HUES64 (cell line): ENCODE measurements at regions not wholly inside any gene's neighbourhood (a gene's known extent, or its start where the extent isn't known, plus 50 kb on each side); places are given as distances from the start of the nearest gene placed in this dataset.
"Not testable (repeated sequence)": the region's sequence is repeated elsewhere in the genome, so short reads cannot be mapped to it uniquely, and the experiment has no call there.

ENCODE experiments used
- H3K27ac ChIP-seq: 2 replicates; pipeline ENCODE4 v1.7.0; 2013; ENCODE audit warnings: low read depth, low read length, inconsistent platforms
- H3K27me3 ChIP-seq: 2 replicates; pipeline ENCODE4 v1.6.1; 2013; ENCODE audit warnings: mild to moderate bottlenecking, low read length; ENCODE audit not compliant: insufficient read depth
- H3K36me3 ChIP-seq: 2 replicates; pipeline ENCODE4 v1.6.1; 2013; ENCODE audit warnings: mild to moderate bottlenecking, low read length; ENCODE audit not compliant: insufficient read depth
- H3K4me1 ChIP-seq: 2 replicates; pipeline ENCODE4 v1.6.1; 2013; ENCODE audit warnings: mild to moderate bottlenecking, low read length, moderate library complexity; ENCODE audit not compliant: insufficient read depth
- H3K4me3 ChIP-seq: 2 replicates; pipeline ENCODE4 v1.5.1; 2013; ENCODE audit warnings: mild to moderate bottlenecking, low read length, moderate library complexity
- H3K9ac ChIP-seq: 2 replicates; pipeline ENCODE4 v1.6.1; 2013; ENCODE audit warnings: mild to moderate bottlenecking, low read depth, low read length
- H3K9me3 ChIP-seq: 2 replicates; pipeline ENCODE4 v1.6.1; 2013; ENCODE audit warnings: low read depth, low read length; ENCODE audit not compliant: insufficient read depth
- WGBS: fragments of 150-250, 120-280 bp; methylation state at CpG from one replicate; pipeline ENCODE4 v1.1.7; 2013; ENCODE audit warnings: missing lambda C conversion rate; 5-methylcytosine and 5-hydroxymethylcytosine counted together

DNA sequence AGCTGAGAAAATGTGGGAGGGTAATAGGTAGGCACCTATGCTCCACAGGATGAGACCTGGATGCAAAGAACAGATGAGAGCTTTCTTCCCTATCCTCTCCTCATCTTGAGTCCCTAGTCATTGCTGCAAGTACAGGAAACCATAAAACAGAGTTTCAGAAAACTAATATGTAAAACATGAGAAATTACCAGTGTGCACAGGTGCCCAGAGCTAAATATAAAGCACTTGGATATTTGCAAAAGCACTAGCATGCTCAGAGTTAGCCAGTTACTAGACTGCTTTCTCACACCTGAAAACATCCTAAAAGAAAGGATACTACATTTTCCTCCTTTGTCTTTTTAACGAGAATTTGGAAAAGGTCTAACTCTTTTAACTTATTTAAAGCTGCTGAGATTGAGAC, 324.3 kb downstream of the DAD1 start:
- Histone ChIP-seq H3K27me3 (no peaks in the 10 kb centered on the region), H3K9ac (no peak overlapping the region), H3K9me3 (no peaks in the 10 kb centered on the region), H3K4me3 (no peak overlapping the region), H3K27ac (no peak overlapping the region), H3K36me3 (no peaks in the 10 kb centered on the region), H3K4me1 (peaks cover 15% of the 10 kb centered on the region)
- WGBS, result no CpG with 5 or more reads among the region's 1 CpG

DNA sequence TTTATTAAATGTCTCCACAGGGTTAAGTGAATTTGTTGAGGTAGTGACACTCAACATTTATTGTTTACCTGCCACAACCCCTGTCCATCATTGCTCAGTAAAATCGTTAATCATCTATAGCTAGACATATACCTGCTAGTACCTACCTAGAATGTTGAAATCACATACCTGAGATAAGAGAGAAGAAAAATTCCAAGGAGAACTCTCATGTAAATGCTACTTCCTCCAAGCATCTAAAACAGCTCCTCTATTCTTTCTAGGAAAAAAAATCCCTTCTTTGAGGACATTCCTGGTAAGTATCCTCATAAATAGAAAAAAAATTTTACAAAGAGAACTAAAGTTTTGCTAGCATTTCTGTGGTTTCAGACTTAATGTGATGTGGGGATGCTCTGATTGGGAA, 325.1 kb downstream of the DAD1 start:
- WGBS, result 90% methylated on average over 1 of the region's 1 CpG
- Histone ChIP-seq H3K4me1 (peaks cover 15% of the 10 kb centered on the region), H3K9me3 (no peaks in the 10 kb centered on the region)

DNA sequence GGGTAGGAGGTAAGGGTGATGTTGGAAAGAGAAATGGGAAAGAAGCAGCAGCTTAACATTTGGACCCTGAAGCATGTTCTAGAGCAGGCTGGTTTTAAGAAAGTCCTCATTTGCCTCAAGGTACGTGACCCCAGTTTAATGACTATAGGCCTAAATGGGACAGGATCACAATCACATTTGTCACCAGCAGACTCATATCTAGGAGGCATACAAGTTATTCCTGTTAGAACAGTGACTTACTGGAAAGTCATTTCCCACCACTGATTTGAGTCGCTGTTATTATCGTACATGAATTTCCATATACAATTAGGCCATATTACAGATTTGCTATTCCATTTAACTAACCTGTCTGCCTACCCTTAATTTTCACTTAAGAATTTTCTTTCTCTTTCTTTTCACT, 326.1 kb downstream of the DAD1 start:
- Histone ChIP-seq H3K27me3 (no peaks in the 10 kb centered on the region), H3K4me1 (peaks cover 15% of the 10 kb centered on the region), H3K9ac (no peak overlapping the region), H3K9me3 (no peaks in the 10 kb centered on the region), H3K4me3 (no peak overlapping the region), H3K36me3 (no peaks in the 10 kb centered on the region), H3K27ac (no peak overlapping the region)
- WGBS, result 95% methylated on average over 3 of the region's 3 CpGs

More for the DNA sequence above, 325.1 kb downstream of the DAD1 start:
- H3K36me3 ChIP-seq, result no peaks in the 10 kb centered on the region
- no peak overlapping the region for H3K9ac ChIP-seq
- no peak overlapping the region for H3K27ac ChIP-seq
- no peak overlapping the region for H3K4me3 ChIP-seq
- H3K27me3 ChIP-seq, result no peaks in the 10 kb centered on the region

DNA sequence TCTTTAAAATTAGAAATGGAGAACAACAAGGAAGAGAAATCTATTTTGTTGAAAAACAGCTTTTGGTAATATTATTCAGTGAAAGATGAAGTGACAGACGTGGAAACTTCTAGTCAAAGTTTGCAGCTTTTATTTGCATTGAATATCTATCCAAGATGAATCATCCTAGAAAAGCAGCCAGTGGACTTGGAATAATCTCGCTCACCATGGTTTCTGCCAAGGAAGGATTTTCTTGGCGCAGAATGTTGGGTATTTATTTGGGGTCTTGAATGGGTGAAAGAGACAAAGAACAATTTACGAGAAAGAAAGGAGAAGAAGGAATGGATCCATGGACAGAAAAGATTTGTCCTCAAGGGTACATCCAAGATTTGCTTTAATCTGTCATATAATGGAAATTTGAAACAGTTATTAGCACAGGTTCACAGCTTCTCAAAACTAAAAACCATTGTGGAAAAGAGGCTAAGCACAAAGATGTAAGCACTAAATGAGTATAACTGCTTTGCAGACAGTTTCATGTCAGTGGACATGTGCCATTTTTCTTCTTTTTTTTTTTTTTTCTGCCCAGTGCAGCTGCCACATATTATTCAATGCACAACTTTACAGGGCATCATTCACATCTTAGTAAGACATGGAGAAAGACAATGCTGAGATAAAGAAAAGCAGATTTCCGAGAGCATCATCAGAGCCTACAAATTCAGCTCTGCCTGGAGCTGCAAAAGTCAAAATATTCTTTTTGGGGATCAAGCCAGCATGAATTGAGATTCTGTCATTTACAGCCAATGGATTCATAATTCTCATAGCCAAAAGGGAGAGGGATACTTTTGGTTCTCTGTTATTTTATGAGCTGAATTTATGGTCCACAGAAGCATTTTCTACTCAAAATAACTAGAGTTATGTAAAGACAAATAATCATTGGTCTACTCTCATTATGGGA, 333.7 kb downstream of the DAD1 start:
- no peak overlapping the region for H3K9ac ChIP-seq
- no peaks in the 10 kb centered on the region; the same call in 1 of the 2 replicates for H3K4me1 ChIP-seq
- no peaks in the 10 kb centered on the region for H3K36me3 ChIP-seq
- no peaks in the 10 kb centered on the region for H3K27me3 ChIP-seq
- 95% methylated on average over 5 of the region's 5 CpGs for WGBS
- no peak overlapping the region for H3K27ac ChIP-seq
- no peak overlapping the region for H3K4me3 ChIP-seq
- H3K9me3 ChIP-seq, result no peaks in the 10 kb centered on the region

DNA sequence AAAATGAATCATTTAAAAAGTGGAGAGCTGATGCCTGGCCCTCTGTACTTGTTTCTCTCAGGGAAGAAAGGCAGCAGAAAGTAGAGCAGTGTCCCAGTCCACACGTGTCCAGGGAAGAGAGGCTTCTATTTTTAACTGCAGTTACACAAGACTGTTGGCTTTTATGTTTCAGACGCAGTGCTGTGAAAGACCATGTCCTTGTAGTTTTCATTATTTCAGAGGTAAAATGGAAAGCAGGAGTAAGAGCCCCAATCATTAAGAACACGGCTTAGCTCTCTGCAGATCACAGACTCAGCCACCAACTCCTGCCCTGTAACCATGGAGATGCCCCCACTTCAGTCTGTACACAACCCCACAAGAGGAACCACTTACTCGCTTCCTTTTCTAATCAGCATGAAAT, 336.3 kb downstream of the DAD1 start:
- no peaks in the 10 kb centered on the region for H3K27me3 ChIP-seq
- H3K4me1 ChIP-seq, result no peaks in the 10 kb centered on the region; the same call in 1 of the 2 replicates
- H3K4me3 ChIP-seq, result no peak overlapping the region
- no peaks in the 10 kb centered on the region for H3K9me3 ChIP-seq
- 92% methylated on average over 4 of the region's 4 CpGs for WGBS
- H3K27ac ChIP-seq, result no peak overlapping the region
- H3K36me3 ChIP-seq, result no peaks in the 10 kb centered on the region
- H3K9ac ChIP-seq, result no peak overlapping the region

DNA sequence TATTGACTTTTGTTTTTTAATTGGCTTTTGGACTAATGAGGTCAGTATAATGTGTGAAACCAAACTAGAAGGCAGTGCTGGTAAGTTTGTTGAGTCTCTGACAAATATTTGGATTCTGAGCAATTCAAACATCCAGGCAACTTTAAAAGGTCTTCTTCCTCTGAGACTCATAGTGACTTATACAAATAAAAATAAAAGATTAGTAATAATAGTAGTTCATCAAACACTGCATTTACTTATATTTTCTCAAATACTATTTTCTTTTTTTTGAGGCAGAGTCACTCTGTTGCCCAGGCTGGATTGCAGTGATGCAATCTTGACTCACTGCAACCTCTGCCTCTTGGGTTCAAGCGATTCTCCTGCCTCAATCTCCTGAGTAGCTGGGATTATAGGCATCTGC, 337.9 kb downstream of the DAD1 start:
- H3K36me3 ChIP-seq, result no peaks in the 10 kb centered on the region
- WGBS, result 93% methylated on average over 1 of the region's 1 CpG
- H3K4me1 ChIP-seq, result no peaks in the 10 kb centered on the region; the same call in 1 of the 2 replicates
- no peak overlapping the region for H3K4me3 ChIP-seq
- no peaks in the 10 kb centered on the region for H3K27me3 ChIP-seq
- no peaks in the 10 kb centered on the region for H3K9me3 ChIP-seq
- H3K27ac ChIP-seq, result no peak overlapping the region
- no peak overlapping the region for H3K9ac ChIP-seq

DNA sequence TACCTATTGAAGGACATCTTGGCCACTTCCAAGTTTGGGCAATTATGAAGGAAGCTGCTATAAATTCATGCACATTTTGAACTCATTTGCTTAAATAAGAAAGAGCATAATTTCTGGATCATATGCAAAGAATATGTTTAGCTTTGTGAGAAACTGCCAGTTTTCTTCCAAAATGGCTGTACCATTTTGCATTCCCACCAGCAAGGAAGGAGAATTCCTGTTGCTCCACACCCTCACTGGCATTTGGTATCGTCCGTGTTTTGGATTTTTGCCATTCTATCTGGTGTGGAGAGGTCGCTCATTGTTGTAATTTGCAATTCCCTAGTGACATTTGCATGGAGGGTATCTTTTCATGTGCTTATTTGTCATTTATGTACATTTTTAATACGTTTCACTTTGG, 339.3 kb downstream of the DAD1 start:
- Histone ChIP-seq H3K9me3 (no peaks in the 10 kb centered on the region), H3K9ac (no peak overlapping the region), H3K4me3 (no peak overlapping the region), H3K4me1 (peaks cover 6% of the 10 kb centered on the region), H3K27me3 (no peaks in the 10 kb centered on the region), H3K27ac (no peak overlapping the region), H3K36me3 (no peaks in the 10 kb centered on the region)
- WGBS, result 90% methylated on average over 3 of the region's 4 CpGs

DNA sequence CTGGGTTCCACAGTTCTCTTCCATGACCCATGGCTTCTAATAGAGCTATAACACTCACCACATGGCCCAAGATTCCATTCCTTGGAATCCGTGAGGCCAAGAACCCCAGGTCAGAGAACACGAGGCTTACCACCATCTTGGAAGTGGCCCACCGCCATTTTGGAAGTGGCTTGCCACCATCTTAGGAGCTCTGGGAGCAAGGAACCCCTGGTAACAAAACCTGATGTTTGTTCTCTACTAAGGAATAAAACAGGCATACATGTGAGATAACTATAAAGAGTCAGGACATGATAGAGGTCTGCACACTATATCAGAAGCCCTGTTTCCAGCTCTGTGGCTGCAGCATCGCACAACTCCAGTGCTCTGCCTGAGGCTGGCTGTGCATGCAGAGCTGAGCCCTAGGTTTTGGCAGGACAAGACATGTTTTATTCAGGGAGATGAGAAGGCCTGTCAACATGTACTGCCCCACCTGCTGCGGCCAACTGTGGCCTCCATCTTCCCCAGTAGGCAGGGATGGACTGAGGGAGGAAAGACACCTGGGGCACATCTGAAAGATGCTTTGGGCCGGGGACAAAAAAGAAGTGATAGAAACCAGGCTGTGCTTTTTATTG, 344.9 kb downstream of the DAD1 start:
- no peak overlapping the region for H3K9ac ChIP-seq
- peaks cover 6% of the 10 kb centered on the region for H3K4me1 ChIP-seq
- H3K4me3 ChIP-seq, result no peak overlapping the region
- 98% methylated on average over 6 of the region's 6 CpGs for WGBS
- no peaks in the 10 kb centered on the region for H3K9me3 ChIP-seq
- no peaks in the 10 kb centered on the region for H3K27me3 ChIP-seq
- no peak overlapping the region; the same call in 1 of the 2 replicates for H3K27ac ChIP-seq
- H3K36me3 ChIP-seq, result no peaks in the 10 kb centered on the region

DNA sequence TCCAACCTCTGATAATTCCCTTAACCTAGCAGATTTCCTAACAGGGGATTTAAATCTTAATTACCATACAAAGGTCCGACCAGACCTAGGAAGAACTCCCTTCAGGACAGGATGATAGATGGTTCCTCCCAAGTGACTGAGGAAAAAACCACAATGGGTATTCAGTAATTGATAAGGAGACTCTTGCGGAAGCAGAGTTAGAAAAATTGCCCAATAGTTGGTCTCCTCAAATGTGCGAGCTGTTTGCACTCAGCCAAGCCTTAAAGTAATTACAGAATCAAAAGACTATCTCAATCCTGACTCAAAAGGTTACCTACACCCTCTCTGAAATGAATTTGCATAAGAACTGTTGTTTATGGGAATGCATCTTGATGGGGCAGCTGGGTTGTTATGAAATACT, 350.7 kb downstream of the DAD1 start:
- not testable (repeated sequence) for H3K4me3 ChIP-seq, H3K9me3 ChIP-seq, H3K27me3 ChIP-seq, H3K27ac ChIP-seq, H3K9ac ChIP-seq, H3K4me1 ChIP-seq, H3K36me3 ChIP-seq
- WGBS, result 97% methylated on average over 3 of the region's 3 CpGs

DNA sequence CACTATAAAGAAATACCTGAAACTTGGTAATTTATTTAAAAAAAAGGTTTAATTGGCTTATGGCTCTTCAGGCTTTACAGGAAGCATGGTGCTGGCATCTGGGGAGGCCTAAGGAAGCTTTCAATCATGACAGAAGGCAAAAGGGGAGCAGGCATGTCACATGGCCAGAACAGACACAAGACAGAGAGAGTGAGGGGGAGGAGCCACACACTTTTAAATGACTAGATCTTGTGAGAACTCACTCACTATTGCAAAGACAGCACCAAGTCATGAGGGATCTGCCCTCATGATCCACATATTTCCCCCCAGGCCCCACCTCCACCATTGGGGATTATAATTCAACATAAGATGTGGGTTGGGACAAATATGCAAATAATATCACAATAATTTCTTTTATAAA, 355.6 kb downstream of the DAD1 start:
- Histone ChIP-seq H3K27ac (no peak overlapping the region), H3K9ac (no peak overlapping the region), H3K27me3 (no peaks in the 10 kb centered on the region), H3K9me3 (peaks cover 36% of the 10 kb centered on the region), H3K36me3 (no peaks in the 10 kb centered on the region), H3K4me1 (peaks cover 13% of the 10 kb centered on the region), H3K4me3 (no peak overlapping the region)

DNA sequence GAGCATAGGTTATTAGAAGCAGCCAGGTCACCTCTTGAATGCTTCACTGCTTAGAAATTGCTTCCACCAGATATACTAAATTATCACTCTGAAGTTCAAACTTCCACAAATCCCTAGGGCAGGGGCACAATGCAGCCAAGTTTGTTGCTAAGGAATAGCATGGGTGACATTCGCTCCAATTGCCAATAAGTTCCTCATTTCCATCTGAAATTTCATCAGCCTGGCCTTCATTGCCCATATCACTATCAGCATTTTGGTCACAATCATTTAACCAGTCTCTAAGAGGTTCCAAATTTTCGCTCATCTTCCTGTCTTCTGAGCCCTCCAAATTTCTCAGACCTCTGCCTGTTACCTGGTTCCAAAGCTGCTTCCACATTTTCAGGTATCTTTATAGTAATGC, 356.1 kb downstream of the DAD1 start:
- Histone ChIP-seq H3K27me3 (no peaks in the 10 kb centered on the region), H3K36me3 (no peaks in the 10 kb centered on the region), H3K4me3 (no peak overlapping the region), H3K9me3 (peaks cover 36% of the 10 kb centered on the region), H3K4me1 (peaks cover 13% of the 10 kb centered on the region), H3K27ac (peak overlapping the region; percentile 80; the same call in 1 of the 2 replicates), H3K9ac (no peak overlapping the region)
- 45% methylated on average over 2 of the region's 2 CpGs for WGBS
